HFFc6 (cell line): ENCODE measurements at regions not wholly inside any gene's neighbourhood (a gene's known extent, or its start where the extent isn't known, plus 50 kb on each side); places are given as distances from the start of the nearest gene placed in this dataset.
A peak's percentile ranks its signal among the peaks of the same experiment; 100 is the strongest.

ENCODE experiments used
- DNase-seq: peaks from one replicate; pipeline ENCODE4 v3.0.0-alpha.2; 2018
- H3K27ac Mint-ChIP-seq: 2 replicates; pipeline ENCODE4 v1.8.0; 2020; ENCODE audit warnings: mild to moderate bottlenecking, mixed read lengths
- H3K27me3 Mint-ChIP-seq: 2 replicates; pipeline ENCODE4 v1.8.0; 2021; ENCODE audit warnings: mild to moderate bottlenecking, moderate library complexity, mixed read lengths; ENCODE audit not compliant: insufficient read depth
- H3K36me3 Mint-ChIP-seq: 2 replicates; pipeline ENCODE4 v1.8.0; 2021; ENCODE audit warnings: low read depth, mixed read lengths
- H3K4me1 Mint-ChIP-seq: 2 replicates; pipeline ENCODE4 v1.8.0; 2020; ENCODE audit warnings: low read depth, mixed read lengths
- H3K4me3 Mint-ChIP-seq: 2 replicates; pipeline ENCODE4 v1.8.0; 2020; ENCODE audit warnings: mild to moderate bottlenecking, moderate library complexity, mixed read lengths
- H3K9me3 Mint-ChIP-seq: 2 replicates; pipeline ENCODE4 v1.8.0; 2020; ENCODE audit warnings: mild to moderate bottlenecking, mixed read lengths
- TF ChIP-seq, protein P1 (sequence below): fragments of 200-600 bp; sonication (generic); IDR thresholded peaks from 2 replicates; pipeline ENCODE4 v1.5.0; 2021; ENCODE audit warnings: antibody characterized with exemption, mild to moderate bottlenecking

DNA sequence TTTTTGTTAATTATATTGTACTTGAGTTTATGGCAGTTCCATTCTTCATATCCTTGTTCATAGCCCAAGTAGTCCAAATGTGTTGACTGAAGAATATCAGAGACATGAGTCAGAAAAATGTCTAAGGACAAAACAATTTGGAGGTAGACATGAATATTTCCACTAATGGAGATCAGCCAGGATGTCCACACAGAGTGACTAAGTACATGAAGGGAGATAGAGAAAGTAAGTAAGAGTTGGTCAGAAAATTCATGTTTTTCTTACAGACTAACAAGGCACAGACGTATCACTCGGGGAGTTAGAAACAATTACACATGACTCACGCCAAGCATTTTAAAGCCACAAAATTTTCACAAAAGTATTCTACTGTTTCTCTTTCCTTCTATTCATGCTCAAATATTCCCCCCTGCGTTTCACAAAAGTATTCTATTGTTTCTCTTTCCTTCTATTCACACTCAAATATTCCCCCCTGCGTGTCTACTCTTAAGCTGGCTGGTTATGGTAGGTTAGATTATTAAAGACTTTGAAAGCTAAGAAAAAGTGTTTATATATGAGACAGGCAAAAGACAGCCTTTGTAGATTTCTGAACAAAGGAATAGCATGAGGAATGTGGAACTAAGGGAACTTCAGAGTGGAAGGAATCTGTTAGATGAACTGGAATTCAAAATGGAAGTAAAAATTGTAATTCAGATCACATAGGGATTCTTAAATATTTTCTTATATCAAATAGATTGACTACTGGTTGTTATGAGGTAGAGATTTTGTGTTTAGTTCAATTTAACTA lies 648.7 kb upstream of the CCDC54 start:
- Mint-ChIP-seq H3K27ac (peak overlapping the region; percentile 96), H3K4me3 (peak overlapping the region; percentile 82)

GRCh38 chr3:106729481-106729880 lies 647.8 kb upstream of the CCDC54 start:
- Mint-ChIP-seq H3K27ac (peak overlapping the region; percentile 96), H3K4me1 (peaks cover 78% of the 10 kb centered on the region), H3K36me3 (peaks cover 10% of the 10 kb centered on the region), H3K9me3 (no peaks in the 10 kb centered on the region), H3K27me3 (no peaks in the 10 kb centered on the region), H3K4me3 (peak overlapping the region; percentile 82)
- no peak for DNase-seq
- TF ChIP-seq, protein P1, sequence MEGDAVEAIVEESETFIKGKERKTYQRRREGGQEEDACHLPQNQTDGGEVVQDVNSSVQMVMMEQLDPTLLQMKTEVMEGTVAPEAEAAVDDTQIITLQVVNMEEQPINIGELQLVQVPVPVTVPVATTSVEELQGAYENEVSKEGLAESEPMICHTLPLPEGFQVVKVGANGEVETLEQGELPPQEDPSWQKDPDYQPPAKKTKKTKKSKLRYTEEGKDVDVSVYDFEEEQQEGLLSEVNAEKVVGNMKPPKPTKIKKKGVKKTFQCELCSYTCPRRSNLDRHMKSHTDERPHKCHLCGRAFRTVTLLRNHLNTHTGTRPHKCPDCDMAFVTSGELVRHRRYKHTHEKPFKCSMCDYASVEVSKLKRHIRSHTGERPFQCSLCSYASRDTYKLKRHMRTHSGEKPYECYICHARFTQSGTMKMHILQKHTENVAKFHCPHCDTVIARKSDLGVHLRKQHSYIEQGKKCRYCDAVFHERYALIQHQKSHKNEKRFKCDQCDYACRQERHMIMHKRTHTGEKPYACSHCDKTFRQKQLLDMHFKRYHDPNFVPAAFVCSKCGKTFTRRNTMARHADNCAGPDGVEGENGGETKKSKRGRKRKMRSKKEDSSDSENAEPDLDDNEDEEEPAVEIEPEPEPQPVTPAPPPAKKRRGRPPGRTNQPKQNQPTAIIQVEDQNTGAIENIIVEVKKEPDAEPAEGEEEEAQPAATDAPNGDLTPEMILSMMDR: no peak

More for the DNA sequence above, 648.7 kb upstream of the CCDC54 start:
- H3K36me3 Mint-ChIP-seq: peaks cover 18% of the 10 kb centered on the region
- H3K27me3 Mint-ChIP-seq: no peaks in the 10 kb centered on the region
- TF ChIP-seq, protein P1: no peak
- no peaks in the 10 kb centered on the region for H3K9me3 Mint-ChIP-seq
- H3K4me1 Mint-ChIP-seq: peaks cover 72% of the 10 kb centered on the region
- peak; percentile 97 for DNase-seq

GRCh38 chr3:106731230-106731629 lies 646.0 kb upstream of the CCDC54 start:
- peak overlapping the region; percentile 25; the same call in 1 of the 2 replicates for H3K27ac Mint-ChIP-seq
- H3K27me3 Mint-ChIP-seq: no peaks in the 10 kb centered on the region
- DNase-seq: no peak
- peaks cover 68% of the 10 kb centered on the region for H3K4me1 Mint-ChIP-seq
- TF ChIP-seq, protein P1: no peak
- no peak overlapping the region for H3K4me3 Mint-ChIP-seq
- no peaks in the 10 kb centered on the region for H3K9me3 Mint-ChIP-seq
- peaks cover 4% of the 10 kb centered on the region for H3K36me3 Mint-ChIP-seq

- H3K27me3 Mint-ChIP-seq: no peaks in the 10 kb centered on the region
- TF ChIP-seq, protein P1: no peak
- H3K4me1 Mint-ChIP-seq: peaks cover 36% of the 10 kb centered on the region
- no peaks in the 10 kb centered on the region; the same call in 1 of the 2 replicates for H3K36me3 Mint-ChIP-seq
- no peak overlapping the region for H3K4me3 Mint-ChIP-seq
- H3K27ac Mint-ChIP-seq: no peak overlapping the region
- no peak for DNase-seq
- H3K9me3 Mint-ChIP-seq: no peaks in the 10 kb centered on the region
These were observed 642.5 kb upstream of the CCDC54 start for GRCh38 chr3:106734712-106735111.

- Mint-ChIP-seq H3K4me1 (peaks cover 21% of the 10 kb centered on the region), H3K4me3 (no peak overlapping the region), H3K36me3 (no peaks in the 10 kb centered on the region; the same call in 1 of the 2 replicates), H3K27ac (no peak overlapping the region), H3K9me3 (no peaks in the 10 kb centered on the region), H3K27me3 (no peaks in the 10 kb centered on the region)
- TF ChIP-seq, protein P1: no peak
- DNase-seq: no peak
These were observed 640.0 kb upstream of the CCDC54 start for GRCh38 chr3:106737265-106737664.
